K562 (cell line): ENCODE measurements at regions not wholly inside any gene's neighbourhood (a gene's known extent, or its start where the extent isn't known, plus 50 kb on each side); places are given as distances from the start of the nearest gene placed in this dataset.

Source experiments
- ATAC-seq: fragments of 200-7000 bp; cut with Tn5 transposase; 3 replicates; pipeline ENCODE4 v1.9.1; 2020; ENCODE audit warnings: moderate library complexity
- BruUV-seq: library from RNA; stranded (reverse); fragments of 400-500 nt; replicated peaks from 2 replicates; lab custom pipeline; 2021; lab: Mats Ljungman, UMichigan
- CTCF ChIA-PET: fragments of 300-600 bp; formaldehyde crosslinking; extraction: SDS; loops from one replicate; lab custom pipeline; 2021; ENCODE audit warnings: low intra/inter-chr PET ratio; lab: Yijun Ruan, JAX
- POLR2A ChIA-PET: fragments of 300-600, 350-650 bp; sonication (Branson Sonifier 250); formaldehyde crosslinking; extraction: SDS; loops from one replicate; lab custom pipeline; 2021; ENCODE audit warnings: antibody characterized with exemption, inconsistent platforms; lab: Yijun Ruan, JAX
- DNase-seq, 4 experiments: peaks; one replicate each; pipeline versions ENCODE4 v3.0.0 to v3.0.0-alpha.2; 2011 to 2018; ENCODE audit warnings: low spot score in 3 of 4, mixed read lengths in 3 of 4; ENCODE audit errors: extremely low read depth in 1 of 4
- FAIRE-seq: peaks from 2 replicates; lab custom pipeline; 2011; peaks lifted over from hg19 to GRCh38; lab: Jason Lieb, UNC
- H2AFZ ChIP-seq: 2 replicates; pipeline ENCODE4 v1.6.0; 2011; ENCODE audit warnings: low read depth, low read length, control low read depth, inconsistent platforms
- H3K27ac ChIP-seq: fragments of 200-600 bp; 3 replicates; pipeline ENCODE4 v1.8.0; 2011; ENCODE audit warnings: low read depth, mild to moderate bottlenecking, control low read depth, inconsistent platforms, low read length, moderate library complexity, mixed read lengths; ENCODE audit errors: extremely low read depth
- H3K27me3 ChIP-seq, 2 experiments: fragments of 300-600 bp in 1 of 2; 2 replicates in 1 of 2; 3 replicates in 1 of 2; pipeline versions ENCODE4 v1.6.0 to v1.8.0; 2011; ENCODE audit warnings: inconsistent platforms in 2 of 2, low read length in 2 of 2, mild to moderate bottlenecking in 1 of 2, mixed read lengths in 1 of 2, moderate library complexity in 1 of 2; ENCODE audit not compliant: control insufficient read depth in 2 of 2, insufficient read depth in 2 of 2
- H3K36me3 ChIP-seq: fragments of 300-600 bp; 3 replicates; pipeline ENCODE4 v1.8.0; 2011; ENCODE audit warnings: mild to moderate bottlenecking, low read length, inconsistent platforms; ENCODE audit not compliant: control insufficient read depth, insufficient read depth
- H3K4me1 ChIP-seq, 2 experiments: fragments of 200-600 bp in 1 of 2; replicated peaks in 1 of 2; 2 replicates in 1 of 2; 3 replicates in 1 of 2; pipeline versions ENCODE4 v1.5.1 to v1.8.0; 2011; ENCODE audit warnings: inconsistent platforms in 2 of 2, low read length in 2 of 2, mild to moderate bottlenecking in 1 of 2, mixed read lengths in 1 of 2, moderate library complexity in 1 of 2; ENCODE audit not compliant: control insufficient read depth in 2 of 2, insufficient read depth in 2 of 2
- H3K4me2 ChIP-seq: 2 replicates; pipeline ENCODE4 v1.6.1; 2011; ENCODE audit warnings: low read length, control low read depth, inconsistent platforms, mixed read lengths; ENCODE audit not compliant: insufficient read depth
- H3K4me3 ChIP-seq: fragments of 200-600 bp; sonication (generic), shearing (Covaris generic); 2 replicates; pipeline ENCODE4 v1.5.1; 2016; ENCODE audit warnings: control low read depth, inconsistent platforms
- H3K79me2 ChIP-seq: fragments of 200-600 bp; 3 replicates; pipeline ENCODE4 v1.8.0; 2011; ENCODE audit warnings: low read length, inconsistent platforms; ENCODE audit not compliant: control insufficient read depth, insufficient read depth
- H3K9ac ChIP-seq, 2 experiments: 2 replicates each; pipeline versions ENCODE4 v1.6.0 to v1.6.1; 2011; ENCODE audit warnings: low read depth in 2 of 2, low read length in 2 of 2, control low read depth in 1 of 2, inconsistent platforms in 1 of 2, mild to moderate bottlenecking in 1 of 2, mixed read lengths in 1 of 2; ENCODE audit not compliant: insufficient read depth in 1 of 2
- H3K9me1 ChIP-seq: one replicate; pipeline ENCODE4 v1.6.0; 2011; ENCODE audit warnings: inconsistent platforms, mild to moderate bottlenecking, low read length, moderate library complexity; ENCODE audit not compliant: control insufficient read depth, insufficient read depth
- H3K9me3 ChIP-seq: replicated peaks from 2 replicates; pipeline ENCODE4 v1.5.1; 2011; ENCODE audit warnings: low read depth, low read length, inconsistent platforms; ENCODE audit not compliant: control insufficient read depth, insufficient read depth
- H4K20me1 ChIP-seq: replicated peaks from 2 replicates; pipeline ENCODE4 v1.6.1; 2011; ENCODE audit warnings: low read length, inconsistent platforms, mixed read lengths; ENCODE audit not compliant: control insufficient read depth, insufficient read depth
- ETS2 ChIP-seq: IDR thresholded peaks from 2 replicates; pipeline ENCODE4 v1.6.1; 2016; ENCODE audit warnings: borderline replicate concordance, missing genetic modification characterization, mild to moderate bottlenecking, moderate library complexity, missing compliant biosample characterization; ENCODE audit not compliant: poor library complexity, severe bottlenecking
- GATAD2B ChIP-seq: fragments of 450-650 bp; IDR thresholded peaks from 2 replicates; pipeline ENCODE4 v1.6.1; 2017; ENCODE audit warnings: mild to moderate bottlenecking, borderline replicate concordance
- HEY1 ChIP-seq: fragments of 250-450 bp; sonication (Bioruptor Pico); IDR thresholded peaks from 2 replicates; pipeline ENCODE4 v1.5.0; 2020; ENCODE audit warnings: mild to moderate bottlenecking, moderate library complexity, borderline replicate concordance
- HINFP ChIP-seq: fragments of 450-650 bp; conservative IDR thresholded peaks from 2 replicates; pipeline ENCODE4 v1.6.1; 2016; ENCODE audit warnings: missing genetic modification characterization, low read depth, mild to moderate bottlenecking, control low read depth, missing compliant biosample characterization
- HIVEP1 ChIP-seq: fragments of 250-450 bp; sonication (Bioruptor Pico); IDR thresholded peaks from 2 replicates; pipeline ENCODE4 v1.4.0; 2020; ENCODE audit warnings: mild to moderate bottlenecking
- MBD2 ChIP-seq: sonication (generic); IDR thresholded peaks from 2 replicates; pipeline ENCODE4 v1.6.1; 2016; ENCODE audit warnings: low read depth, borderline replicate concordance
- MTA1 ChIP-seq: fragments of 450-650 bp; IDR thresholded peaks from 2 replicates; pipeline ENCODE4 v1.6.1; 2017; ENCODE audit warnings: borderline replicate concordance
- MTA3 ChIP-seq: fragments of 450-650 bp; formaldehyde crosslinking; IDR thresholded peaks from 2 replicates; pipeline ENCODE4 v1.6.1; 2017; ENCODE audit warnings: mild to moderate bottlenecking, borderline replicate concordance
- POLR2A ChIP-seq: fragments of 450-650 bp; conservative IDR thresholded peaks from 2 replicates; pipeline ENCODE4 v1.6.1; 2016
- TAF1 ChIP-seq: IDR thresholded peaks from 2 replicates; pipeline ENCODE4 v1.6.1; 2011; ENCODE audit warnings: mild to moderate bottlenecking, low read length, moderate library complexity; ENCODE audit not compliant: insufficient read depth, control insufficient read depth, severe bottlenecking; ENCODE audit errors: extremely low read depth
- XRCC5 ChIP-seq: fragments of 200-400 bp; formaldehyde crosslinking; IDR thresholded peaks from 2 replicates; pipeline ENCODE4 v1.6.1; 2017; ENCODE audit warnings: low read depth, mild to moderate bottlenecking, low read length
- ZBTB26 ChIP-seq: fragments of 450-650 bp; formaldehyde crosslinking; IDR thresholded peaks from 2 replicates; pipeline ENCODE4 v1.4.0; 2022; ENCODE audit warnings: missing genetic modification characterization
- ZHX1 ChIP-seq: fragments of 150-350 bp; conservative IDR thresholded peaks from 2 replicates; pipeline ENCODE4 v1.6.1; 2014; ENCODE audit warnings: low read length
- ZNF274 ChIP-seq: IDR thresholded peaks from 2 replicates; pipeline ENCODE4 v1.6.1; 2011; ENCODE audit warnings: low read depth, mild to moderate bottlenecking, low read length, moderate library complexity, borderline replicate concordance
- ZNF41 ChIP-seq: fragments of 250-450 bp; sonication (Bioruptor Pico); conservative IDR thresholded peaks from 2 replicates; pipeline ENCODE4 v1.4.0; 2020; ENCODE audit warnings: mild to moderate bottlenecking
- ZNF655 ChIP-seq: fragments of 250-450 bp; sonication (Bioruptor Pico); IDR thresholded peaks from 2 replicates; pipeline ENCODE4 v1.5.0; 2021
- ZNF668 ChIP-seq: fragments of 250-450 bp; sonication (Bioruptor Pico); IDR thresholded peaks from 2 replicates; pipeline ENCODE4 v1.8.0; 2022; ENCODE audit warnings: mild to moderate bottlenecking, inconsistent platforms
- ZNF764 ChIP-seq: fragments of 250-450 bp; sonication (Bioruptor Pico); IDR thresholded peaks from 2 replicates; pipeline ENCODE4 v1.4.0; 2020; ENCODE audit warnings: low read depth, mild to moderate bottlenecking, moderate library complexity
- WGBS: fragments of 100-300 bp; shearing (Covaris generic); methylation state at CpG from one replicate; pipeline ENCODE4 v1.1.6; 2016; ENCODE audit warnings: low coverage, mixed read lengths; ENCODE audit not compliant: insufficient coverage; ENCODE audit errors: missing lambda C conversion rate; 5-methylcytosine and 5-hydroxymethylcytosine counted together
- in situ Hi-C: fragments of 300-500 bp; cut with MboI; formaldehyde crosslinking; loops from 4 replicates; pipeline ENCODE4 v1.15.0; 2018; ENCODE audit warnings: inconsistent platforms, mixed read lengths
- intact Hi-C: fragments of 100-400 bp; cut with micrococcal nuclease; formaldehyde crosslinking; loops from 2 replicates; pipeline ENCODE4 v1.14.2; 2022

GRCh38 chr2:41990245-41990644 lies 57.6 kb upstream of the PKDCC start:
- Histone ChIP-seq H3K36me3 (no peaks in the 10 kb centered on the region), H3K27ac (no peak overlapping the region), H3K9ac (no peak overlapping the region), H4K20me1 (0 out of 2 replicates have a peak, but pooled peaks cover 4% of the 10 kb centered on the region), H3K4me1 (no peaks in the 10 kb centered on the region), H3K4me2 (no peak overlapping the region), H3K9me3 (no peaks in the 10 kb centered on the region), H3K27me3 (peaks cover 2 to 21% of the 10 kb centered on the region in 2 experiments; a peak in 4 of 5 replicates), H2AFZ (no peak overlapping the region), H3K9me1 (no peaks in the 10 kb centered on the region), H3K4me3 (no peak overlapping the region), H3K79me2 (no peaks in the 10 kb centered on the region)
- POLR2A ChIA-PET, result interaction anchor here (0.7 kb wide), 1 partner anchor 56 kb away, joined by 3 read pairs; no protein-coding TSS in a partner anchor
- no peak for TF ChIP-seq MTA1
- no peak for TF ChIP-seq ZNF668 (CRISPR knock-in tag)
- TF ChIP-seq GATAD2B, result no peak
- TF ChIP-seq TAF1, result no peak
- TF ChIP-seq XRCC5, result no peak
- no peak for TF ChIP-seq MTA3
- TF ChIP-seq ZHX1, result no peak
- no peak for TF ChIP-seq ZNF655 (CRISPR knock-in tag)
- no peak for TF ChIP-seq HINFP
- no peak for TF ChIP-seq ZBTB26
- TF ChIP-seq MBD2, result no peak
- no peak for TF ChIP-seq ZNF764 (CRISPR knock-in tag)
- TF ChIP-seq HIVEP1 (CRISPR knock-in tag), result no peak
- no peak for TF ChIP-seq ETS2 (tag)
- TF ChIP-seq ZNF274, result no peak
- no peak for TF ChIP-seq POLR2A
- TF ChIP-seq ZNF41 (CRISPR knock-in tag), result no peak
- TF ChIP-seq HEY1, result no peak
- WGBS, result 2% methylated on average over 4 of the region's 4 CpGs
- FAIRE-seq (no peak), DNase-seq (no peak), ATAC-seq (no peak)
- CTCF ChIA-PET, result no interaction called here
- in situ Hi-C loops (no loop called here), intact Hi-C loops (no loop called here)
- no TSS peak for BruUV-seq
